HCT116 (cell line): ENCODE measurements at regions not wholly inside any gene's neighbourhood (a gene's known extent, or its start where the extent isn't known, plus 50 kb on each side); places are given as distances from the start of the nearest gene placed in this dataset.

ENCODE experiments used
- ATAC-seq: fragments of 200-7000 bp; cut with Tn5 transposase; 2 replicates; pipeline ENCODE4 v1.9.1; 2020; ENCODE audit warnings: mild to moderate bottlenecking, moderate library complexity
- BruUV-seq: library from RNA; stranded (reverse); fragments of 400-500 nt; replicated peaks from 2 replicates; lab custom pipeline; 2021; lab: Mats Ljungman, UMichigan
- CTCF ChIA-PET: fragments of 300-600 bp; sonication (Branson Sonifier 250); formaldehyde crosslinking; loops from one replicate; lab custom pipeline; 2021; ENCODE audit warnings: antibody characterized with exemption; lab: Charles Lee
- POLR2A ChIA-PET: fragments of 300-600, 350-600 bp; sonication (Branson Sonifier 250); formaldehyde crosslinking; loops from one replicate; lab custom pipeline; 2021; ENCODE audit warnings: antibody characterized with exemption; lab: Charles Lee
- RAD21 ChIA-PET, 2 experiments: fragments of 300-600 bp; sonication (Branson Sonifier 250); formaldehyde crosslinking; loops; one replicate each; lab custom pipeline; 2023; ENCODE audit warnings: low total read pairs in 2 of 2; ENCODE audit not compliant: uncharacterized antibody in 2 of 2, unreplicated experiment in 2 of 2, low non-redundant PET in 1 of 2; lab: Charles Lee
- DNase-seq: peaks from one replicate; pipeline ENCODE4 v3.0.0-alpha.2; 2010; ENCODE audit warnings: low read depth, low spot score
- H2AFZ ChIP-seq: fragments of 200-600 bp; shearing (Covaris generic), sonication (generic); 2 replicates; pipeline ENCODE4 v1.6.1; 2017; ENCODE audit warnings: low read depth, mixed run types, mixed read lengths, antibody characterized with exemption, low read length; ENCODE audit not compliant: poor library complexity, severe bottlenecking
- H3K27ac ChIP-seq: 2 replicates; pipeline ENCODE4 v1.5.1; 2012; ENCODE audit warnings: low read depth, low read length
- H3K27me3 ChIP-seq: fragments of 200-600 bp; sonication (generic); 2 replicates; pipeline ENCODE4 v1.6.1; 2016; ENCODE audit warnings: mixed run types, low read length, mixed read lengths; ENCODE audit not compliant: insufficient read depth
- H3K36me3 ChIP-seq, 2 experiments: fragments of 200-500 bp in 1 of 2; fragments of 200-600 bp in 1 of 2; sonication (Bioruptor generic) in 1 of 2; sonication (generic) in 1 of 2; 2 replicates each; pipeline versions ENCODE4 v1.5.1 to v1.6.1; 2014 to 2016; ENCODE audit warnings: low read length in 2 of 2, inconsistent platforms in 1 of 2, mixed read lengths in 1 of 2, mixed run types in 1 of 2; ENCODE audit not compliant: insufficient read depth in 2 of 2, control insufficient read depth in 1 of 2
- H3K4me1 ChIP-seq, 2 experiments: fragments of 200-600 bp in 1 of 2; sonication (generic) in 1 of 2; 2 replicates each; pipeline versions ENCODE4 v1.5.1 to v1.6.1; 2012 to 2017; ENCODE audit warnings: low read length in 2 of 2, inconsistent platforms in 1 of 2, mild to moderate bottlenecking in 1 of 2, mixed read lengths in 1 of 2, mixed run types in 1 of 2, moderate library complexity in 1 of 2; ENCODE audit not compliant: insufficient read depth in 2 of 2, control insufficient read depth in 1 of 2
- H3K4me2 ChIP-seq: fragments of 200-600 bp; sonication (generic); 2 replicates; pipeline ENCODE4 v1.6.1; 2017; ENCODE audit warnings: mixed run types, low read length, mixed read lengths
- H3K4me3 ChIP-seq, 2 experiments: fragments of 200-600 bp in 1 of 2; sonication (generic) in 1 of 2; replicated peaks in 1 of 2; 2 replicates each; pipeline ENCODE4 v1.5.1; 2011 to 2016; ENCODE audit warnings: low read length in 2 of 2, control low read depth in 1 of 2, low read depth in 1 of 2, mild to moderate bottlenecking in 1 of 2, mixed read lengths in 1 of 2, mixed run types in 1 of 2
- H3K79me2 ChIP-seq: fragments of 200-600 bp; sonication (generic); 2 replicates; pipeline ENCODE4 v1.6.1; 2017; ENCODE audit warnings: mild to moderate bottlenecking, mixed run types, low read length, moderate library complexity, mixed read lengths; ENCODE audit not compliant: insufficient read depth
- H3K9ac ChIP-seq: fragments of 200-600 bp; sonication (generic); 2 replicates; pipeline ENCODE4 v1.6.1; 2016; ENCODE audit warnings: low read length, mixed read lengths
- H3K9me2 ChIP-seq: fragments of 200-600 bp; sonication (generic), shearing (Covaris generic); 2 replicates; pipeline ENCODE4 v1.6.1; 2017; ENCODE audit warnings: mixed run types, mild to moderate bottlenecking, moderate library complexity; ENCODE audit not compliant: insufficient read depth
- H3K9me3 ChIP-seq, 2 experiments: fragments of 200-500 bp in 1 of 2; fragments of 200-600 bp in 1 of 2; sonication (Bioruptor generic) in 1 of 2; sonication (generic) in 1 of 2; 2 replicates each; pipeline ENCODE4 v1.6.1; 2014 to 2017; ENCODE audit warnings: low read length in 2 of 2, mixed read lengths in 2 of 2, inconsistent platforms in 1 of 2, low read depth in 1 of 2, mild to moderate bottlenecking in 1 of 2, mixed run types in 1 of 2, moderate library complexity in 1 of 2; ENCODE audit not compliant: control insufficient read depth in 1 of 2, insufficient read depth in 1 of 2
- H4K20me1 ChIP-seq: fragments of 200-600 bp; sonication (generic), shearing (Covaris generic); 2 replicates; pipeline ENCODE4 v1.6.1; 2017; ENCODE audit warnings: mixed run types, mild to moderate bottlenecking, moderate library complexity; ENCODE audit not compliant: insufficient read depth
- CBX3 ChIP-seq: IDR thresholded peaks from 2 replicates; pipeline ENCODE4 v1.6.1; 2012; ENCODE audit warnings: low read depth
- CEBPB ChIP-seq: IDR thresholded peaks from 2 replicates; pipeline ENCODE4 v1.6.1; 2012; ENCODE audit warnings: low read depth
- EGR1 ChIP-seq: IDR thresholded peaks from 2 replicates; pipeline ENCODE4 v1.6.1; 2012; ENCODE audit warnings: low read depth
- ELF1 ChIP-seq: IDR thresholded peaks from 2 replicates; pipeline ENCODE4 v1.6.1; 2012; ENCODE audit warnings: low read depth, borderline replicate concordance
- EZH2 ChIP-seq: fragments of 200-600 bp; sonication (generic); IDR thresholded peaks from 2 replicates; pipeline ENCODE4 v1.6.1; 2017; ENCODE audit warnings: antibody characterized with exemption, mixed run types
- EZH2phosphoT487 ChIP-seq: fragments of 200-600 bp; IDR thresholded peaks from 2 replicates; pipeline ENCODE4 v1.6.1; 2018; ENCODE audit warnings: antibody characterized with exemption, borderline replicate concordance
- JUND ChIP-seq: IDR thresholded peaks from 2 replicates; pipeline ENCODE4 v1.6.1; 2012
- POLR2AphosphoS5 ChIP-seq: IDR thresholded peaks from 2 replicates; pipeline ENCODE4 v1.6.1; 2011; ENCODE audit warnings: mild to moderate bottlenecking, low read depth, low read length, moderate library complexity
- SIN3A ChIP-seq: IDR thresholded peaks from 2 replicates; pipeline ENCODE4 v1.6.1; 2012; ENCODE audit warnings: low read depth
- SRF ChIP-seq: IDR thresholded peaks from 2 replicates; pipeline ENCODE4 v1.6.1; 2012; ENCODE audit warnings: low read depth
- TCF7L2 ChIP-seq: IDR thresholded peaks from 2 replicates; pipeline ENCODE4 v1.7.0; 2011; ENCODE audit warnings: borderline replicate concordance, inconsistent platforms; ENCODE audit not compliant: insufficient read depth, insufficient read length; ENCODE audit errors: extremely low read depth
- YY1 ChIP-seq: IDR thresholded peaks from 2 replicates; pipeline ENCODE4 v1.6.1; 2011; ENCODE audit warnings: low read length, low read depth, moderate library complexity, mild to moderate bottlenecking; ENCODE audit not compliant: insufficient replicate concordance; ENCODE audit errors: extremely low read depth
- ZFX ChIP-seq: fragments of 450-650 bp; IDR thresholded peaks from 2 replicates; pipeline ENCODE4 v1.6.1; 2017
- ZNF274 ChIP-seq: fragments of 200-500 bp; sonication (Bioruptor generic); IDR thresholded peaks from 2 replicates; pipeline ENCODE4 v1.6.1; 2014; ENCODE audit warnings: mild to moderate bottlenecking, low read depth, low read length, inconsistent platforms
- intact Hi-C: fragments of 100-400 bp; cut with micrococcal nuclease; formaldehyde crosslinking; loops from 2 replicates; pipeline ENCODE4 v1.10.0; 2022
- TF ChIP-seq, protein P1 (sequence below): IDR thresholded peaks from 2 replicates; pipeline ENCODE4 v1.6.1; 2012
- TF ChIP-seq, protein P2 (sequence below): IDR thresholded peaks from 2 replicates; pipeline ENCODE4 v1.6.1; 2012
- TF ChIP-seq, protein P3 (sequence below), 3 experiments: fragments of 200-600 bp in 1 of 3; sonication (generic) in 1 of 3; IDR thresholded peaks in 2 of 3; conservative IDR thresholded peaks in 1 of 3; 2 replicates each; pipeline ENCODE4 v1.5.1; 2012 to 2017; ENCODE audit warnings: low read depth in 2 of 3, low read length in 2 of 3, antibody characterized with exemption in 1 of 3, borderline replicate concordance in 1 of 3, control low read depth in 1 of 3, mild to moderate bottlenecking in 1 of 3, mixed read lengths in 1 of 3, mixed run types in 1 of 3, moderate library complexity in 1 of 3; ENCODE audit not compliant: insufficient read depth in 1 of 3

DNA sequence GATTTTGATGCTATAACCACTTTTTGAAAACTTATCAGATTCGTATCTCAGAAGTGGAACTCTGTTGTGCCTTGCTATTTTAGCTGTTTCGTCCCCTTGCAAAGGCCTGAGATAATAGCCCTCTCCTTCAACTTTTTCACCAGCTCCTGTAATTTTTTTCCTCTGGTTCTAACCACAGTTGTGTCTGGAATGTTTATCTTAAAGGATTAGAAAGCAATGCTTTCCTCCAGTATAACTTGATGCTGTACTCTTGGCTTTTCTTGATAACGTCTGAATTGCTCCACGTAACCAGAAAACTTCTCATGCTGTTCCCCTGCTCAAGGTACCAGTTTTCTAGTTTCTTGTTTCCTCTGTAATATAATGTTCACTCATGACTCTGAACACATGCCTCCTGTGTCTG is 209.4 kb downstream of the DTWD2 start:
- ChIA-PET CTCF (no interaction called here), RAD21 (no interaction called here), POLR2A (no interaction called here)

DNA sequence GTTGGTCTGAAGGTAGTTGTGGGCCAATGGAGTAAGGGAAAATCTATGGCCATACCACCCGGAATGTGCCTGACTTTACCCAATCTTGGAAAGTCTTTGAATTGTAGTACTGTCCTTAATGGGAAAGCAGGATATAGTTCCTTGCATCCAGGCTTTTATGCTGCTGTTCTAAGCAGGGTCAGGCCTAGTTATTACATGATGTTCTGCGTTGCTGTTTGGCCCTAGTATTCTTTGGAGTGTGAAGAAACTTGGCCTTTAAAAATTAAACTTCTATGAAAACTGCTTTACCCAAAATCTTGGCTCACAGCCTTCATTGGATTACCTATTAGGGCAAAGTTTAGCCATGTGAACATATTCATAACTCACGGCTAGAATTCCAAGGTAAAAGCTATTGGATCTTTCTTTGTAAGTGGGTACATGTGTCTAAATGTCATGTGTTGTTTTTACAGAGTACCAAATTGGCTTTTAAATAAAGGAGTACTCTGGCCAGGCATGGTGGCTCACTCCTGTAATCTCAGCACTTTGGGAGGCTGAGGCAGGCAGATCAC is 211.1 kb downstream of the DTWD2 start:
- intact Hi-C loops = no loop called here
- BruUV-seq = no TSS peak
- no peak for DNase-seq
- TF ChIP-seq YY1 (no peak), CEBPB (no peak), EGR1 (no peak), EZH2phosphoT487 (no peak), SIN3A (no peak), JUND (no peak), ZFX (no peak), ELF1 (no peak), ZNF274 (no peak), SRF (no peak)
- TF ChIP-seq, protein P1, sequence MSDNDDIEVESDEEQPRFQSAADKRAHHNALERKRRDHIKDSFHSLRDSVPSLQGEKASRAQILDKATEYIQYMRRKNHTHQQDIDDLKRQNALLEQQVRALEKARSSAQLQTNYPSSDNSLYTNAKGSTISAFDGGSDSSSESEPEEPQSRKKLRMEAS = no peak
- TF ChIP-seq, protein P2, sequence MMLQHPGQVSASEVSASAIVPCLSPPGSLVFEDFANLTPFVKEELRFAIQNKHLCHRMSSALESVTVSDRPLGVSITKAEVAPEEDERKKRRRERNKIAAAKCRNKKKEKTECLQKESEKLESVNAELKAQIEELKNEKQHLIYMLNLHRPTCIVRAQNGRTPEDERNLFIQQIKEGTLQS = no peak

More for the DNA sequence above, 209.4 kb downstream of the DTWD2 start:
- intact Hi-C loops = no loop called here
- H3K9me3 ChIP-seq = no peaks in the 10 kb centered on the region
- no peak overlapping the region for H3K27ac ChIP-seq
- DNase-seq = no peak
- H3K79me2 ChIP-seq = no peaks in the 10 kb centered on the region
- H3K36me3 ChIP-seq = no peaks in the 10 kb centered on the region
- H2AFZ ChIP-seq = no peak overlapping the region
- no peaks in the 10 kb centered on the region for H3K9me2 ChIP-seq
- BruUV-seq = no TSS peak
- H3K4me3 ChIP-seq = no peak overlapping the region
- TF ChIP-seq ZNF274 = no peak
- no peak for TF ChIP-seq POLR2AphosphoS5
- TF ChIP-seq CBX3 = no peak
- no peak for TF ChIP-seq ELF1
- TF ChIP-seq, protein P3, sequence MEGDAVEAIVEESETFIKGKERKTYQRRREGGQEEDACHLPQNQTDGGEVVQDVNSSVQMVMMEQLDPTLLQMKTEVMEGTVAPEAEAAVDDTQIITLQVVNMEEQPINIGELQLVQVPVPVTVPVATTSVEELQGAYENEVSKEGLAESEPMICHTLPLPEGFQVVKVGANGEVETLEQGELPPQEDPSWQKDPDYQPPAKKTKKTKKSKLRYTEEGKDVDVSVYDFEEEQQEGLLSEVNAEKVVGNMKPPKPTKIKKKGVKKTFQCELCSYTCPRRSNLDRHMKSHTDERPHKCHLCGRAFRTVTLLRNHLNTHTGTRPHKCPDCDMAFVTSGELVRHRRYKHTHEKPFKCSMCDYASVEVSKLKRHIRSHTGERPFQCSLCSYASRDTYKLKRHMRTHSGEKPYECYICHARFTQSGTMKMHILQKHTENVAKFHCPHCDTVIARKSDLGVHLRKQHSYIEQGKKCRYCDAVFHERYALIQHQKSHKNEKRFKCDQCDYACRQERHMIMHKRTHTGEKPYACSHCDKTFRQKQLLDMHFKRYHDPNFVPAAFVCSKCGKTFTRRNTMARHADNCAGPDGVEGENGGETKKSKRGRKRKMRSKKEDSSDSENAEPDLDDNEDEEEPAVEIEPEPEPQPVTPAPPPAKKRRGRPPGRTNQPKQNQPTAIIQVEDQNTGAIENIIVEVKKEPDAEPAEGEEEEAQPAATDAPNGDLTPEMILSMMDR (IDR thresholded peaks at IDR 0.05 in 2 of 3, conservative IDR thresholded peaks at IDR 0.05 in 1 of 3; ENCODE audit: borderline replicate concordance in 1 of 3, insufficient read depth in 1 of 3, low read depth in 2 of 3, low read length in 2 of 3) = no peak
- TF ChIP-seq SIN3A = no peak
- no peak for TF ChIP-seq EGR1
- TF ChIP-seq EZH2phosphoT487 = no peak
- TF ChIP-seq EZH2 = no peak
- TF ChIP-seq TCF7L2 = no peak
- TF ChIP-seq, all 23 proteins: peak for 0
- Histone ChIP-seq H3K27me3 (no peaks in the 10 kb centered on the region), H4K20me1 (no peaks in the 10 kb centered on the region), H3K4me2 (no peak overlapping the region), H3K4me1 (no peaks in the 10 kb centered on the region), H3K9ac (no peak overlapping the region)
- no peak for ATAC-seq

More for the DNA sequence above, 211.1 kb downstream of the DTWD2 start:
- Histone ChIP-seq H3K27me3 (no peaks in the 10 kb centered on the region), H2AFZ (no peak overlapping the region), H3K4me2 (no peak overlapping the region), H3K9ac (no peak overlapping the region), H3K27ac (no peak overlapping the region), H3K79me2 (no peaks in the 10 kb centered on the region), H3K36me3 (no peaks in the 10 kb centered on the region), H3K4me3 (no peak overlapping the region), H3K4me1 (no peaks in the 10 kb centered on the region), H4K20me1 (no peaks in the 10 kb centered on the region), H3K9me3 (no peaks in the 10 kb centered on the region), H3K9me2 (no peaks in the 10 kb centered on the region)
- ATAC-seq = no peak
- ChIA-PET CTCF (no interaction called here), POLR2A (no interaction called here), RAD21 (no interaction called here)
